ENCODE measurements at regions not wholly inside any gene's neighbourhood (a gene's known extent, or its start where the extent isn't known, plus 50 kb on each side); places are given as distances from the start of the nearest gene placed in this dataset.

DNA sequence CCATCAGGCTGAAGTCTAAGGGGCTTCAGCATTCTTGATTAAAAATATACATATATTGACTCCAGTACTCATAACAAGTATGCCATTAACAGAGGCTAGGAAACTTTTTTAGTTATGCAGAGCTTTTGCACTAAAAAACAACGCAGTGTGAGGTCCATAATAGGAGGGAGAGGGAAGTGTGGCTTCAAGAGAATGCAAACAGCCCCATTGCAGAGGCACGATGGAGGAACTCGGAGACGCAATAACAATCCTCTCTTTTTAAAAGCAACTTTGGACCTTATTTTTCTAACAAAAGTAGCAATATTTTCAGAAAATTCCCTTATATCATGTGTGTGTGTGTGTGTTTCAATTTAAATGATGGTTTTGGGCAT lies 150.0 kb upstream of the PTCH1 start:
- TF ChIP-seq, protein P1, sequence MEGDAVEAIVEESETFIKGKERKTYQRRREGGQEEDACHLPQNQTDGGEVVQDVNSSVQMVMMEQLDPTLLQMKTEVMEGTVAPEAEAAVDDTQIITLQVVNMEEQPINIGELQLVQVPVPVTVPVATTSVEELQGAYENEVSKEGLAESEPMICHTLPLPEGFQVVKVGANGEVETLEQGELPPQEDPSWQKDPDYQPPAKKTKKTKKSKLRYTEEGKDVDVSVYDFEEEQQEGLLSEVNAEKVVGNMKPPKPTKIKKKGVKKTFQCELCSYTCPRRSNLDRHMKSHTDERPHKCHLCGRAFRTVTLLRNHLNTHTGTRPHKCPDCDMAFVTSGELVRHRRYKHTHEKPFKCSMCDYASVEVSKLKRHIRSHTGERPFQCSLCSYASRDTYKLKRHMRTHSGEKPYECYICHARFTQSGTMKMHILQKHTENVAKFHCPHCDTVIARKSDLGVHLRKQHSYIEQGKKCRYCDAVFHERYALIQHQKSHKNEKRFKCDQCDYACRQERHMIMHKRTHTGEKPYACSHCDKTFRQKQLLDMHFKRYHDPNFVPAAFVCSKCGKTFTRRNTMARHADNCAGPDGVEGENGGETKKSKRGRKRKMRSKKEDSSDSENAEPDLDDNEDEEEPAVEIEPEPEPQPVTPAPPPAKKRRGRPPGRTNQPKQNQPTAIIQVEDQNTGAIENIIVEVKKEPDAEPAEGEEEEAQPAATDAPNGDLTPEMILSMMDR (tag by site-specific recombination; IDR thresholded peaks at IDR 0.05) = no peak
- TF ChIP-seq ZNF768 (tag by site-specific recombination; IDR thresholded peaks at IDR 0.05) = no peak
- no peak for TF ChIP-seq ZNF654 (tag by site-specific recombination; IDR thresholded peaks at IDR 0.05; ENCODE audit: low read depth)
- TF ChIP-seq ZNF660 (tag by site-specific recombination; IDR thresholded peaks at IDR 0.05) = no peak
- TF ChIP-seq ZNF239 (tag by site-specific recombination; IDR thresholded peaks at IDR 0.05) = no peak
- no peak for TF ChIP-seq ZBTB17 (tag by site-specific recombination; IDR thresholded peaks at IDR 0.05)
- TF ChIP-seq ZNF600 (tag by site-specific recombination; IDR thresholded peaks at IDR 0.05) = no peak
- no peak for TF ChIP-seq ZNF423 (tag by site-specific recombination; IDR thresholded peaks at IDR 0.05)
